PC-3 (cell line): ENCODE measurements at regions not wholly inside any gene's neighbourhood (a gene's known extent, or its start where the extent isn't known, plus 50 kb on each side); places are given as distances from the start of the nearest gene placed in this dataset.
"Not testable (repeated sequence)": the region's sequence is repeated elsewhere in the genome, so short reads cannot be mapped to it uniquely, and the experiment has no call there.

Experiments used
- ATAC-seq: fragments of 200-7000 bp; cut with Tn5 transposase; 2 replicates; pipeline ENCODE4 v1.9.1; 2020; ENCODE audit warnings: mild to moderate bottlenecking, moderate library complexity
- BruUV-seq: library from RNA; stranded (reverse); fragments of 400-500 nt; replicated peaks from 2 replicates; lab custom pipeline; 2021; lab: Mats Ljungman, UMichigan
- CTCF ChIA-PET: fragments of 300-600 bp; sonication (Branson Sonifier 250); formaldehyde crosslinking; loops from one replicate; lab custom pipeline; 2022; ENCODE audit warnings: antibody characterized with exemption; lab: Charles Lee
- POLR2A ChIA-PET: fragments of 300-600 bp; sonication (Branson Sonifier 250); formaldehyde crosslinking; loops from one replicate; lab custom pipeline; 2022; ENCODE audit warnings: antibody characterized with exemption; ENCODE audit not compliant: unreplicated experiment; lab: Charles Lee
- DNase-seq: peaks from one replicate; pipeline ENCODE4 v3.0.0-alpha.2; 2015
- H2AFZ ChIP-seq: fragments of 300-600 bp; sonication (generic); 2 replicates; pipeline ENCODE4 v1.6.0; 2016; ENCODE audit warnings: antibody characterized with exemption, low read length
- H3F3A ChIP-seq: fragments of 300-600 bp; sonication (generic); one replicate; pipeline ENCODE4 v1.6.0; 2017; ENCODE audit warnings: antibody characterized with exemption, low read length, control low read depth, mild to moderate bottlenecking; ENCODE audit not compliant: unreplicated experiment
- H3K27ac ChIP-seq: fragments of 300-600 bp; sonication (generic); 2 replicates; pipeline ENCODE4 v1.5.1; 2016; ENCODE audit warnings: mild to moderate bottlenecking, low read length
- H3K27me3 ChIP-seq: fragments of 300-600 bp; sonication (generic); 2 replicates; pipeline ENCODE4 v1.6.1; 2016; ENCODE audit warnings: low read length, mixed read lengths
- H3K36me3 ChIP-seq: fragments of 300-600 bp; sonication (generic); 2 replicates; pipeline ENCODE4 v1.6.1; 2016; ENCODE audit warnings: low read depth, mixed run types, low read length, mixed read lengths
- H3K4me1 ChIP-seq: fragments of 300-600 bp; sonication (generic); 2 replicates; pipeline ENCODE4 v1.5.1; 2016; ENCODE audit warnings: low read length; ENCODE audit not compliant: insufficient read depth
- H3K4me2 ChIP-seq: fragments of 300-600 bp; sonication (generic); 2 replicates; pipeline ENCODE4 v1.6.0; 2016; ENCODE audit warnings: low read length
- H3K4me3 ChIP-seq: fragments of 300-600 bp; sonication (generic); 2 replicates; pipeline ENCODE4 v1.5.1; 2016; ENCODE audit warnings: mild to moderate bottlenecking, low read length, mixed read lengths
- H3K79me2 ChIP-seq: fragments of 300-600 bp; sonication (generic); 2 replicates; pipeline ENCODE4 v1.6.1; 2017; ENCODE audit warnings: low read length, mixed read lengths
- H3K9ac ChIP-seq: fragments of 300-600 bp; sonication (generic); 2 replicates; pipeline ENCODE4 v1.6.0; 2016; ENCODE audit warnings: mild to moderate bottlenecking, low read length
- H3K9me2 ChIP-seq: fragments of 300-600 bp; sonication (generic); replicated peaks from 2 replicates; pipeline ENCODE4 v1.6.1; 2016; ENCODE audit warnings: mixed run types, low read length, mixed read lengths
- H3K9me3 ChIP-seq: fragments of 300-600 bp; sonication (generic); 2 replicates; pipeline ENCODE4 v1.6.1; 2016; ENCODE audit warnings: low read length, mixed read lengths
- H4K20me1 ChIP-seq: fragments of 300-600 bp; sonication (generic); 2 replicates; pipeline ENCODE4 v1.6.1; 2016; ENCODE audit warnings: low read length, mixed read lengths
- CTCF ChIP-seq: fragments of 300-600 bp; sonication (generic); conservative IDR thresholded peaks from 2 replicates; pipeline ENCODE4 v1.5.1; 2017; ENCODE audit warnings: antibody characterized with exemption, low read depth, mild to moderate bottlenecking, low read length
- EZH2 ChIP-seq: fragments of 300-600 bp; sonication (generic); IDR thresholded peaks from one replicate; pipeline ENCODE4 v1.6.1; 2017; ENCODE audit warnings: antibody characterized with exemption, mild to moderate bottlenecking, low read length; ENCODE audit not compliant: unreplicated experiment
- EZH2phosphoT487 ChIP-seq: fragments of 300-600 bp; sonication (generic); IDR thresholded peaks from 2 replicates; pipeline ENCODE4 v1.6.1; 2018; ENCODE audit warnings: mild to moderate bottlenecking, antibody characterized with exemption, low read length, borderline replicate concordance
- intact Hi-C: fragments of 100-400 bp; cut with micrococcal nuclease; formaldehyde crosslinking; loops from 2 replicates; pipeline ENCODE4 v1.9.0; 2023

GRCh38 chr3:61387817-61388216 is 136.6 kb upstream of the FHIT start:
- no peak for DNase-seq
- no peaks in the 10 kb centered on the region for H3F3A ChIP-seq
- ChIA-PET CTCF (no interaction called here), POLR2A (no interaction called here)
- no peak overlapping the region for H3K9ac ChIP-seq
- no peak overlapping the region for H2AFZ ChIP-seq
- H3K27me3 ChIP-seq = no peaks in the 10 kb centered on the region
- no peak for ATAC-seq
- intact Hi-C loops = loop anchor here (10.0 kb wide), 1 partner anchor 433 kb away; no protein-coding TSS in a partner anchor
- no peak overlapping the region for H3K4me3 ChIP-seq
- no peak overlapping the region for H3K4me2 ChIP-seq
- no TSS peak for BruUV-seq
- no peaks in the 10 kb centered on the region for H4K20me1 ChIP-seq
- no peaks in the 10 kb centered on the region for H3K36me3 ChIP-seq
- no peaks in the 10 kb centered on the region for H3K4me1 ChIP-seq
- no peaks in the 10 kb centered on the region for H3K79me2 ChIP-seq
- no peaks in the 10 kb centered on the region for H3K9me2 ChIP-seq
- no peak overlapping the region for H3K27ac ChIP-seq
- TF ChIP-seq EZH2 (no peak), CTCF (no peak), EZH2phosphoT487 (no peak)
- H3K9me3 ChIP-seq = peaks cover 7% of the 10 kb centered on the region; the same call in 1 of the 2 replicates

DNA sequence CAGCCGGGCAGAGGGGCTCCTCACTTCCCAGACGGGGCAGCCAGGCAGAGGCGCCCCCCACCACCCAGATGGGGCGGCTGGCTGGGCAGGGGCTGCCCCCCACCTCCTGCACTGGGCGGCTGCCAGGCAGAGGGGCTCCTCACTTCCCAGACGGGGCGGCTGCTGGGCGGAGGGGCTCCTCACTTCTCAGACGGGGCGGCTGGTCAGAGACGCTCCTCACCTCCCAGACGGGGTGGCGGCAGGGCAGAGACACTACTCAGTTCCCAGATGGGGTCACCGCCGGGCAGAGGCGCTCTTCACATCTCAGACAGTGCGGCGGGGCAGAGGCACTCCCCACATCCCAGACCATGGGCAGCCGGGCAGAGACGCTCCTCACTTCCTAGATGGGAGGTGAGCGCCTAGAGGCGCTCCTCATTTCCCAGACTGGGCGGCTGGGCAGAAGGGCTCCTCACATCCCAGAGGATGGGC is 142.3 kb upstream of the FHIT start:
- H3K9me2 ChIP-seq, H3K36me3 ChIP-seq, POLR2A ChIA-PET, DNase-seq, CTCF ChIA-PET, H3K79me2 ChIP-seq, H4K20me1 ChIP-seq, H3K27ac ChIP-seq, H2AFZ ChIP-seq, ATAC-seq, intact Hi-C loops, H3K4me2 ChIP-seq, H3K4me3 ChIP-seq, H3K9me3 ChIP-seq, H3F3A ChIP-seq, H3K4me1 ChIP-seq, H3K9ac ChIP-seq, BruUV-seq, H3K27me3 ChIP-seq: not testable (repeated sequence)

GRCh38 chr3:61401359-61401758 is 150.1 kb upstream of the FHIT start:
- H3K9me2 ChIP-seq = no peaks in the 10 kb centered on the region
- no peak overlapping the region for H3K27ac ChIP-seq
- no peak for ATAC-seq
- no peaks in the 10 kb centered on the region for H3K4me1 ChIP-seq
- H3K27me3 ChIP-seq = no peaks in the 10 kb centered on the region
- ChIA-PET POLR2A (no interaction called here), CTCF (no interaction called here)
- no peaks in the 10 kb centered on the region for H3K9me3 ChIP-seq
- H3K36me3 ChIP-seq = no peaks in the 10 kb centered on the region
- H3K4me3 ChIP-seq = no peak overlapping the region
- no peak for DNase-seq
- BruUV-seq = no TSS peak
- no peak overlapping the region for H3K9ac ChIP-seq
- no peaks in the 10 kb centered on the region for H3K79me2 ChIP-seq
- intact Hi-C loops = no loop called here
- TF ChIP-seq CTCF (no peak), EZH2phosphoT487 (no peak), EZH2 (no peak)
- H4K20me1 ChIP-seq = no peaks in the 10 kb centered on the region
- H3F3A ChIP-seq = no peaks in the 10 kb centered on the region
- no peak overlapping the region for H2AFZ ChIP-seq
- no peak overlapping the region for H3K4me2 ChIP-seq
